ENCODE measurements at regions not wholly inside any gene's neighbourhood (a gene's known extent, or its start where the extent isn't known, plus 50 kb on each side); places are given as distances from the start of the nearest gene placed in this dataset.
A peak's percentile ranks its signal among the peaks of the same experiment; 100 is the strongest.

DNA sequence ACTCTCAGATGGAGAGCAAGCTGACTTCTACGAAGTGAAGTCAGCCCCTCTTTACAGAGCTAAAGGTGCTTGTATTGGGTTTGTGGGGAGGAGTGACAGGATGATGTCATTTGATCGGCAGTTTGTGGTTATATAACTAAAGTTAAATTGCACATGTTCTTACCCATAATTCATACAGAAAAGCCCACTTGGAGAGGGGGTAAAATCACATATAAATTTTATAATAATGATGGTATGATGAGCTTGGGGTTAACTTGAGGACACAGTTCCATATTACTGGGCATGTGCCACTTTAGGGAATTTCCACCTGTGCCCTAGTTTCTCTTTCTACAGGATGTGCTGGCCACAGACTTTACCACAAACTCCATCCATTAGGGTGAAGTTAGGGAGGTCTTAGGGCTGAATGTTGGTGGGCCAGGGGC, 1178.6 kb upstream of the CDH9 start:
- no peak for DNase-seq

- no peak for DNase-seq
Measured at GRCh38 chr5:28215091-28215490, 1176.7 kb upstream of the CDH9 start.

DNA sequence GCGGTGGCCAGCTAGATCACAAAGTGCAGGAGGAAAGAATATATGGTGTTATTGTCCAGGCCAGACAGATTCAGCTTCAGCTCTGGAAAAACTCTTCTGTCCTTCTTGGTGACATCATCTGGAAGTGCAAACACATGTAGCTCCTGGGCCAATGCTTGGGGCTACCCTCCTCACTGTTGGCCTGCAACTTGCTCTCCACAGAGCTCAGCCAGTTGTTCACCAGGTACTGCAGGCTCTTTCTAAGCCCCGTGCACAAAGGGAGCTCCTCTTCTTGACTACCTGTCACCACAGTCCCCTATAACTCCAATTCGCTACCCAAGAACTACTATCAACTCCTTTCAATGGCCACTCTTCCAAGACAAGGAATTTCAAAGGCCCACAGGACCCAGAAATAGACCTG, 1175.9 kb upstream of the CDH9 start:
- no peak for DNase-seq

DNA sequence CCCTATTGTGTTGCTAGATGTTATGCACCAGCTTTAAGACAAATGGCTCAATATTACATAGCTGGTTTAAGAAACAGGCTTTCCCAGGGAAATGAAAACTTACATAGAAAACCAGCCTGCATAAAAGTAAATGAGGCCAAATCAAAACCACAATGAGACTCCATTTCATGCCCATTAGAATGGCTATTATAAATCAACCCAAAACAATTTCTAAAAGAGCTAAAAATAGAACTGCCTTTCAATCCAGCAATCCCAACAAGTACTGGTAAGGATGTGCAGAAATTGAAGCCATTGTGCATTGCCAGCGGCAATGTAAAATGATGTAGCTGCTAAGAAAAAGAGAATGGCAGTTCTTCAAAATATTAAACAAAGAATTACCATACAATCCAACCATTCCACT, 1170.0 kb upstream of the CDH9 start:
- DNase-seq, result no peak

GRCh38 chr5:28190011-28190410, 1151.6 kb upstream of the CDH9 start:
- no peak for DNase-seq

DNA sequence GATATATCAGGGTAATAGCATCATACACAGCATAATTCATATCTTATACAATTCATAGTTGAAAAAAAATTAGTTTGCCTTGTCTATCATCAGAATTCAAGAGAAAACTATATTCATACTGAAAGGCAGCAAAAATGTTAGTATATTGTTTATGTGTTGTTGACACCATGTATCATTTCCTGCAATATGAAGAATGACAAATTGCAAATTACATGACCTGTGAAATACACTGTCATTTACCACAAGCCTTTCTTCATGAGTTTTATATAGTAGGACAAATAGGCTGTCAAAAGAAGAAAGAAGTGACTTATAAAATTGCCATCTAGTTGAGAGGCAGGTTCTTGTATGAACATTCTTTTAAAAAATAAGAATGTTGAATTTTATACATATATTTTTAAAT, 1136.3 kb upstream of the CDH9 start:
- DNase-seq, result no peak

DNA sequence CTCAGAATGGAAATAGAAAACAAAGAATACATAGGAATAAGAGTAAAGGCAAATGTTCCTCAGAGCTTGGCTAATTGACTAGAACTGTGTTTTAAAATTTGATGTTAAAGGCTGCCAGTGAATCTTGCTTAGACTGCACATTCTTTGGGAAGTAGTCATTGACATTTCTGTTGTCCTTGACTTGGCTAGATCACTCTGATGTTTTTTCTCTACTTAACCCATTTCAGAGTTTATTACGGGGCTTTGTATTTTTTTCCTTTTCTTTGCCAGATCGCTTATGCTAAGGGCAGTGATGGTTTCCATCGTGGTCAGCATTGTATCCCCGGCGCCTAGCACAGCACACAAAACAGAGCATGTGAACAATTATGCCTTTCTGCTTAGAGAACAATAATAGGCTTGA, 1126.7 kb upstream of the CDH9 start:
- no peak for DNase-seq

GRCh38 chr5:28164568-28164967, 1126.2 kb upstream of the CDH9 start:
- DNase-seq, result no peak

- no peak for DNase-seq
Measured at GRCh38 chr5:28156981-28157380, 1118.6 kb upstream of the CDH9 start.

DNA sequence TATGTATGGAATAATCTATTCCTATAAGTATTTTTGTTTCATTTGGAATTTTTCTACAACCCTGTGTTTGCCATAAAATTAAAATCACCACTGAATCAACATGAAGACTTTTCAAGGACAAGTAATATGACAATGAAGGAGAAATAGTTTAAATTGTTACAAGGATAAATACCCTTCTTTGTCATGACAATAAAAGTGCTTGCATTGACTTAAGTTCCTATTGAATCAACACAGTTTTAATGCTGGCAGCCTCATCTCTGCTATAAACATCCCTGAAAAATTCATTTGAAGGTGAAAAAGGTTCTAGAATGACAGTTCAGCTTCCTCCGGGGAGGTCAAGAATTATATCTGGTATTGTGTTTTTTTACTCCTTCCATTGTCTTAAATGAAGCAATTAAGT, 1105.1 kb upstream of the CDH9 start:
- DNase-seq, result no peak

GRCh38 chr5:28132151-28132550, 1093.8 kb upstream of the CDH9 start:
- no peak for DNase-seq

DNA sequence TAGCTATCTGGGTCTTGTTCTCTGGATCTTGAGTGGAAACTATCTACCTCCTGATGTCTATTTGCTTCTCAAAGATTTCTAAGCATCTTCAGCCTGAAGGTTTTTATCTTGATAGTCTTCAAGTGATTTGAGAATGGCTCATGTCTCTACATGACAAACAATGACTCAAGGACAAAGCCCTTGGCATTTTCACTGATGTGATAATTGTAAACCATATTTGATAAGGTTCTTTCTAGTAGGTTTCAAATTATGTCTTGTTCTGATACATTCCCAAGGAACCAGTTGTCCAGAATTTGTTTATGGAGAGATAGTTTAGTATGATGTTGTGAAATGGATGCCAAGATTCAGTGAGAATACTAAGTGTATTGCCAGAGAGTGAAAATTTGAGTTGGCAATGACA, 1079.3 kb upstream of the CDH9 start:
- no peak for DNase-seq

DNA sequence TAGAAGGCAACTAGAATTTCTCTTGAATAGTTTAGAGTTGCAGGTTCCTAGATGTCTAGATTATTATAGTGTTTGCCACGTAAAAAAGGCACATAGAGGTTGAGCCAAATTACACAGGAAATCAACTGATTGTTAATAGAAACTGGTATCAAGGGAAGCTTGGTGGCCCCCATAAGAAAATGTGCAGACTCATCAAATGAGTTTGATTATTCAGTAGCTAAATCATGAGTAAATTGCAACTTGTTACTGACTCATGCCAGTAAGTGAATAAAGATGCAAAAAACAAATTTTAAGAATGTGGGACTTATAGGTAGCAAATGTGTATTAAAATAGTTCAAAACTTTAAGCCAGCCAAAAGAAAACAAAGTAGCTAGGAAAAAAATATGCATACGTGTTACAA, 1078.9 kb upstream of the CDH9 start:
- DNase-seq, result no peak

DNA sequence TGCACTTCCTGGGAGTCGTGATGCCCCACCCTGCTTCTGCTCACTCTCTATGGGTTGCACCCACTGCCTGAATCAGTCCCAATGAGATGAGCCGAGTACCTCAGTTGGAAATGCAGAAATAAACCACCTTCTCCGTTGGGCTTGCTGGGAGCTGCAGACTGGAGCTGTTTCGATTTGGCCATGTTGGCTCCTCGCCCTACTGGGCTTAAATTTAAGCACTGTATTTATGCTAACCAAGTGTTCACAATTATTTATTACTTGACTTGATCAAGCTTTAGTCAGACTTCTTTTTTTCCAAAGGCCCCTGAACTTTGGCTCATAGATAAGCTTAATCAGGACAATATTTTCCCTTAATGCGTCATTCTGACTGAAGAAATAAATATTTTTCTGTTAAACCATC, 1072.4 kb upstream of the CDH9 start:
- DNase-seq, result no peak

DNA sequence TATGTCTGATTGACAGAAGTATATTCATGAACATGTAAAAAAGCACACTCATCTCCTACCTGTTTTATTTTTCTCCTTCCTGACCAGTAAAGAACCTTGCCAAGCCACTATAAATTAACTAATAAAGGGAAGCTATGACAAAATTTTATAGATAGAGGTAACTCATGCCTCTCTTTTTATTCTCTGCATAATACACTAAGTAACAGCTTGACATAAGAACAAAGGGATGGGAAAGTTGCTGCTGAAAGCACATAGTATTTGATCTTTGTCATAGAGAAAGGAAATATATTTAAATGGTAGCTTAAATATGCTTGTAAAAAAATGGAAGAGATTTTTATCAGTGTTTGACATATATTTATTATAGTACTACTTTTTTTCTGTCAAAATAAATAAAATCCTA, 1065.7 kb upstream of the CDH9 start:
- no peak for DNase-seq

GRCh38 chr5:28084069-28084468, 1045.7 kb upstream of the CDH9 start:
- DNase-seq, result no peak

- DNase-seq, result no peak
Measured at GRCh38 chr5:28082610-28083009, 1044.2 kb upstream of the CDH9 start.

DNA sequence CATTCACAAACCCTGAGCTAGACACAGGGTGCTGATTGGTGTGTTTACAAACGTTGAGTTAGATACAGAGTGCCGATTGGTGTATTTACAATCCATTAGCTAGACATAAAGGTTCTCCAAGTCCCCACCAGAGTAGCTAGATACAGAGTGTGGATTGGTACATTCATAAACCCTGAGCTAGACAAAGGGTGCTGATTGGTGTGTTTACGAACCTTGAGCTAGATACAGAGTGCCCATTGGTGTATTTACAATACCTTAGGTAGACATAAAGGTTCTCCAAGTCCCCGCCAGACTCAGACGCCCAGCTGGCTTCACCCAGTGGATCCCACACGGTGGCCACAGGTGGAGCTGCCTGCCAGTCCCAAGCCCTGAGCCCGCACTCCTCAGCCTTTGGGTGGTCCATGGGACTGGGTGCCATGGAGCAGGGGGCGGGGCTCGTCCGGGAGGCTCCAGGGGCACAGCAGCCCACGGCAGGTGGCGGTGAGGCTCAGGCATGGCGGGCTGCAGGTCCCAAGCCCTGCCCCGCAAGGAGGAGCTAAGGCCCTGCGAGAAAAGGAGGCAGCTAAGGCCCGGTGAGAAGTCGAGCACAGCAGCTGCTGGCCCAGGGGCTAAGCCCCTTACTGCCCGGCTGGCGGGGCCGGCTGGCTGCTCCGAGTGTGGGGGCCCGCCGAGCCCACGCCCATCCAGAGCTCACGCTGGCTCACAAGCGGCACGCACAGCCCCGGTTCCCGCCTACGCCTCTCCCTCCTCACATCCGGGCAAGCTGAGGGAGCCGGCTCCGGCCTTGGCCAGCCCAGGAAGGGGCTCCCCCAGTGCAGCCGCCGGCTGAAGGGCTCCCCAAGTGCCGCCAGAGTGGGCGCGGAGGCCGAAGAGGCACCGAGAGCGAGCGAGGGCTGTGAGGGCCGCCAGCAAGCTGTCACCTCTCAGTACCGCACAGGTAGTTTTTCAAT, 1039.2 kb upstream of the CDH9 start:
- DNase-seq, result no peak

- no peak for DNase-seq
Measured at GRCh38 chr5:28066856-28067255, 1028.5 kb upstream of the CDH9 start.

- no peak for DNase-seq
Measured at GRCh38 chr5:28065656-28066055, 1027.3 kb upstream of the CDH9 start.

- DNase-seq, result no peak
Measured at GRCh38 chr5:28046596-28046995, 1008.2 kb upstream of the CDH9 start.

- DNase-seq, result no peak
Measured at GRCh38 chr5:28027851-28028250, 989.5 kb upstream of the CDH9 start.

GRCh38 chr5:28017178-28017577, 978.8 kb upstream of the CDH9 start:
- no peak for DNase-seq

DNA sequence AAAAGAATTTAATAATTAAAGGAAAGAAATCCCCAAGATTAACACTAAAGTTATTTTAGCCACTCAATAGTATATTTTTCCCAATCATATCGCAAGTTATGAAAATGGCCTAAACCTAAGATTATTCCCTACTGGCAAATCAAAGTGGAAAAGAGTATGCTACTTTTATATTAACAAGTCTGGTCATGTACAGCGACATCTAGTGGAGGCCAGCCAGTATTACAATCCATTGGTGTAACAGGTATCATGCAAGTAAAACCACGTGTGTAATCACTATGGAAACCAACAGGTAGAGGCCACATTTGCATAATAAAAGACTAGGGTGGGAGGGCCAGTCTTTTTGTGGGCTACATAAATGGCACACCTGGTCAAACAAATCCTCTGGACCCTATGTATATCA, 976.4 kb upstream of the CDH9 start:
- peak in 1 of 2 experiments; percentile 3 for DNase-seq

- DNase-seq, result no peak
Measured at GRCh38 chr5:28012538-28012937, 974.2 kb upstream of the CDH9 start.
